Right renal pelvis (tissue), 4 donors: ENCODE measurements at regions not wholly inside any gene's neighbourhood (a gene's known extent, or its start where the extent isn't known, plus 50 kb on each side); places are given as distances from the start of the nearest gene placed in this dataset.
A peak's percentile ranks its signal among the peaks of the same experiment; 100 is the strongest.
"Not testable (repeated sequence)": the region's sequence is repeated elsewhere in the genome, so short reads cannot be mapped to it uniquely, and the experiment has no call there.

Source experiments
- DNase-seq, 4 donors: peaks; one replicate each; pipeline ENCODE4 v3.0.0-alpha.2; 2013; ENCODE audit warnings: low read depth in 4 of 4, low spot score in 3 of 4, missing footprints in 1 of 4

DNA sequence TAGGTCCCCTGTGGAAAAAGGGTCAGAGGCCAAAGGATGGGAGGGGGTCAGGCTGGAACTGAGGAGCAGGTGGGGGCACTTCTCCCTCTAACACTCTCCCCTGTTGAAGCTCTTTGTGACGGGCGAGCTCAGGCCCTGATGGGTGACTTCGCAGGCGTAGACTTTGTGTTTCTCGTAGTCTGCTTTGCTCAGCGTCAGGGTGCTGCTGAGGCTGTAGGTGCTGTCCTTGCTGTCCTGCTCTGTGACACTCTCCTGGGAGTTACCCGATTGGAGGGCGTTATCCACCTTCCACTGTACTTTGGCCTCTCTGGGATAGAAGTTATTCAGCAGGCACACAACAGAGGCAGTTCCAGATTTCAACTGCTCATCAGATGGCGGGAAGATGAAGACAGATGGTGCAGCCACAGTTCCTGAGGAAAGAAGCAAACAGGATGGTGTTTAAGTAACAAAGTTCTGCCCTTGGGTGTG, 165.8 kb downstream of the RPIA start:
- DNase-seq: no peak

DNA sequence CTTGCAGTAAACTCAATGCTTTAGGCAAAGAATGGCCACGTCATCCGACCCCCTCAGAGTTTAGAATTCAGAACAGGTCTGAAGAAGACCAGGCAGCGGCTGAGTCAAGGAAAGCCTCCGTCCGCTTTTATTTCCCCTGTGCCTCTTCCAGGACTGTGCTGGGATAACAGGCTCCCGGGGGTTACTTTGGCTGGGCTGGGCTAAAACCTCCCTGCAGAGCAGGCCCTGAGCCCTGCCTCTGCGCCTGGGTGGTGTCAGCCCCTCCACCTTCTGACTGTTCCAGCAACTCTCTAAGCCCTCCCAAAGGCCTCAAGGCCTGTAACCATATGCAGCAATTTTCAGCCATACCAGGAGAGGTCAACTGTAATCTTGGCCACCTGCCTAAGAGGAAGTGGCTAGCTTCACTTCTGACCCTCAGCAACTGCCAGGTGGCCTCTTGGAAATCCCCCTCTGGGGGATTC, 166.5 kb downstream of the RPIA start:
- DNase-seq: no peak

DNA sequence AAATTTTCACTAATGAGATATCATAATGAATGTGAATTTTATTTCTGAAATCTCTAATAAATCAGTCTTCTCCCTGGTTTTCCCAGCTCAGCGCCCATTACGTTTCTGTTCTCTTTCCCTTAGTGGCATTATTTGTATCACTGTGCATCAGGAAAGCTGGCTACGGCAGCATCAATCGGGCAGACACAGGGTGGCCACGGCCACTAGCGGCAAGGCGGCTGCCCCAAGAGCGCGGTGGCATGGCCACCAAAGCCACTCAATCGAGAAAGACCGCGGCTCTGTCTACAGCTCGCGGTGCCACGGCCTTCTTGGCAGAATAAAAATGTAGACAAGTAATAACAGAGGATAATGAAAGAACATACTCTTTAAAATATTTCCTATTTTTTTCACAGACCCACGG, 168.0 kb downstream of the RPIA start:
- no peak for DNase-seq

DNA sequence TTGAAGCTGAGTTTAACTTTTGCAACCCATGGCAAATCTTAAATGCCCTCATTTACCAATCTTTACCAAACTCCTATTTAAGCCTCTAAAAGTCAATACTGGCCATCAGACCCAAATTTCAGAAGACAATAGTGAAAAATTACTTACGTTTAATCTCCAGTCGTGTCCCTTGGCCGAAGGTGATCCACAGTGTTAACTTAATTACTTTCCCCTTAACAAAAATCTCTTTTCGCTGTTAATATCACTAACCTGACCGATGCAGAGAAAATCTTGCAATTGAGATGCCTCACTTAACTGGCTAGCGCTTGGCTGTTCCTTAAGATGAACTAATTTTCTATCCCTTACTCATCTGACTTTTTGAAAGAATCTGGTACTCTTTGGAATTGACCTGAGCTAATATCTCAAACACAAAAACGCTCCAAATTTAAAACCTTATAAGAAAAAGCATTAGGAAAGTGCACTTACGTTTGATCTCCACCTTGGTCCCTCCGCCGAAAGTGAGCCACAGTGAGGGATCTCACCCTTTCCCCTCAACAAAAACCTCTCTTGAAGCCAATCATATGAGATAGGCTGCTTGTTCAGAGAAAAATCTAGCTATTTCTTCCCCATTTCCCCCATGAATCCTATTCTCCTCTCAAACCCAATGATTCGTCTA, 169.1 kb downstream of the RPIA start:
- DNase-seq: no peak

DNA sequence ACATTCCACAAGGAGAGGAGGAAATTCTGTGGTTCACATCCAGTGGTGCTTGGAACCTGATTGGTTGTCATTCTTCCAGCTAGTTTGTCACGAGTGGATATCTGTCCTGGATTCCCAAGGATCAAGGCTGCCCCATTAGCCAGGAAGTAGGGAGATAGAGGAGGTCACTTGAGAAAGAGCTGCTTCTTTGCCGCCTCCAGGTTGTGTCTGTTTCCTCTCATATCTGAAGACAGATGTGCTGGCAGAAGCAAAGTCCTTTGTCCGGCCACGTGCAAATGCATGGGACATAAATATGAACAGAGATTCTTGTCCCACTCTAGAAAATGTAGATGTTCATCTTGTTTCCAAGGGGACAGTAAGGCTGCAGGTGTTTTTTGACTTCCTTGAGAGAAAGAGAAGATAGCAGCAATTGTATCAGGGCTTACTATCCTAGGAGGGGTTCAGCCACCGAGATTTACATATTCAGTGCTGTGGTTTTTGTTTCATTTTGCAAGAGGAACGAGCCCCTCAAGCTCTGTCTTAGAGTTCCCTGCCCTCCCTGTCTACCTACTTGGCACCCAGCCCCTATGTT, 174.4 kb downstream of the RPIA start:
- DNase-seq: no peak

DNA sequence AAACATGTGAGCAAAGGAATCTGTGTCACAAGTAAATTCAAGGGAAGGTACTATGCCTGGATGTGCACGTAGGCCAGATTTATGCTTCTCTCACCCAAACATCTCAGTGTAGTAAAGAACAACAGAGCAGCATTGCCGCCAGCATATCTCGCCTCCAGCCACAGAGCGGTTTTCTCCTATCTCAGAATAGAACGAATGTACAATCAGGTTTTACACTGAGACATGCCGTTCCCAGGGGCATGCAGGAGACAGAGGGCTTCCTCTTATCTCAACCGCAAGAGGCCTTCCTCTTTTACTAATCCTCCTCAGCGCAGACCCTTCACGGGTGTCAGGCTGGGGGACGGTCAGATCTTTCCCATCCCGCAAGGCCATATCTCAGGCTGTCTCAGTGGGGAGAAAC, 175.3 kb downstream of the RPIA start:
- no peak for DNase-seq

DNA sequence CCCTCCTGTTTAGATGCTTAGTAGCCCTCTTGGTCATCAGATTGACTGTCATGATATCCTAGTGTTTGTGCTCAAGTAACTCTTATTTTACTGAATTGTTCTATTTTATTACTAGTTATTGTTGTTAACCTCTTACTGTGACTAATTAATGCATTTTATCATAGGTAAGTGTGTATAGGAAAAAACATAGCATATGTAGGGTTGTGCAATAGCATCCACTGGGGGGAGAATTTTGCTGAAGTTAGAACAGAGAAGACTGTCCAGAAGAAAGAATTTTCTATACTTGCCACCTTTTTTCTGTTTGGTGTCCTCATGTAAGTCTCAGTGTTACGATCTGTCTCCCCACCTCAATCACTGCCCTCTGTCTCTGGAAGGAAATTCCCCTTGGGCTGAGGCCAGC, 177.4 kb downstream of the RPIA start:
- no peak for DNase-seq

DNA sequence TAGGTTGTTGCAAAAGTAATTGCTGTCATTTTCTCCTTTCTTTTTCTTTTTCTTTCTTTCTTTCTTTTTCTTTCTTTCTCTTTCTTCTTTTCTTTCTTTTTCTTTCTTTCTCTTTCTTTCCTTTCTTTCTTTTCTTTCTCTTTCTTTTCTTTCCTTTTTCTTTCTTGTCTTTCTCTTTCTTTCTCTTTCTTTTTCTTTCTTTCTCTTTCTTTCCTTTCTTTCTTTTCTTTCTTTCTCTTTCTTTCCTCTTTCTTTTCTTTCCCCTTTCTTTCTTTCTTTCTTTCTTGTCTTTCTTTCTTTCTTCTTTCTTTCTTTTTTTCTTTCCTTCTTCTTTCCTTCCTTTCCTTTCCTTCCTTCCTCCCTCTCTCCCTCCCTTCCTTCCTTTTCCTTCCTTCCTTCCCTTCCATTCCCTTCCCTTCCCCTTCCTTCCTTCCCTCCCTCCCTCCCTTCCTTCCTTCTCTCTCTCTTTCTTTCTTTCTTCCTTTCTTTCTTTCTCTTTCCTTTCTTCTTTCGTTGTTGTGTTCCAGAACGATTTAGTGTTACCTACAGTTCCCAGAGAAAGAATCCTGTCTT, 178.9 kb downstream of the RPIA start:
- no peak for DNase-seq

DNA sequence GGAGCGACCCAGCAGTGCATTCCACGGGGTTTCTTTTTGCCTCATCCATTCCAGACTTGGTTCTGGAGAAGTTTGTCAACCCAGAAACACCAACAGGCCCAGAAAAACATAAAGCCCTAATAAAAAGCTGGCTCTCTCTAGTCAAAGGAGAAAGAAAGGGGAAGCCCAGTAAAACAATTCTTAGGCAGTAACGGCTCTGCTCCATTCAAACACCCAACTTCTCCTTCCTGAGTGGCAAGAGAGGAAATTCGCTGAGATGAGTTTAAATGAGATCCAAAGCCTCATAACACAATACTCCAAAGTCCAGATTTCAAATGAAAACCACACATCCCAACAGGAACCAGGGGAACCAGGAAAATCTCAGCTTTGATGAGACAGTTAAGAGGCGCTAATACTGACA, 179.9 kb downstream of the RPIA start:
- DNase-seq: no peak

DNA sequence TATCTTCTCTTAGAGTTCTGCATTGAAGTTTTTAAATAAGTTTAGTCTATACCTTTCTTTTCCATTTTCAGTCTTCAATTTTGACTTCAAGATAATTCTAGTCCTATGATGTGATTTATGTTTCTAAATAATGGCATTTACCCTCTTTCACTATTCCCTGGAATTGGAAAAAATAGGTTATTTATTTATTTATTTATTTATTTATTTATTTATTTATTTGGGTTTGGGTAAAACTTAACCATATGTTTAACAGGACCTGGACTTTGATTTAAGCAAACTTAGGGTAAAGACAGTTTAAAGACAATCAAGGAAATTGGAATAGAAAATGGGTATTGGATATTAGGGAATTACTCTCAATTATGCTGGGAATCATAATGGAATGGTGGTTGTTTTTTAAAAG, 182.1 kb downstream of the RPIA start:
- no peak for DNase-seq

DNA sequence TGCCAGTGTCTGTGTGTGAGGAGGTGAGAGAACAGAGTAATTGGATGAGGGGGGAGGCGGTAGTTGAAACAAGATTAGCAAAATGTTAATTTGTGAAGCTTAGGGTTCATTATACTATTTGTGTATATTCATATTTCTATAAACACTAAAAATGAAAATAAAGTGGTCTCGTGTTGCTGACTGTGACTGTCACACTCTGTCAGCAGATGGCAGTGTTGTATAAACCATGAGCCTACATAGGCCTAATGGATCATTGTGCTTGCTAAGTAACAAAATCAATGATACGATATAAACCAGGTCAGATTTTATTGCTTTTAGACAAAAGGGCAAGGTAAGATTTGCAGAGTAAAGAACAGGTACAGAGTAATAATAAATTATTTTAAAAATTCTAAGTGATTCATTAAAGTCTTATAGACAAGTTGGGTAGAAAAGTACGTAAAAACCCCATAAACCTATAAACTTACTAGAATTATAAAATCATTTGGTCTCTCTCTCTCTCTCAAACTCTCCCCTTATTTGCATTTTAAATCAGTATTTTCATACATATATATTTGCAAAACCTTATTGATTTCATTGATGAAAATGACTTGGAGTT, 182.7 kb downstream of the RPIA start:
- DNase-seq: peak in 2 of 4 donors; percentile 10 to 28

DNA sequence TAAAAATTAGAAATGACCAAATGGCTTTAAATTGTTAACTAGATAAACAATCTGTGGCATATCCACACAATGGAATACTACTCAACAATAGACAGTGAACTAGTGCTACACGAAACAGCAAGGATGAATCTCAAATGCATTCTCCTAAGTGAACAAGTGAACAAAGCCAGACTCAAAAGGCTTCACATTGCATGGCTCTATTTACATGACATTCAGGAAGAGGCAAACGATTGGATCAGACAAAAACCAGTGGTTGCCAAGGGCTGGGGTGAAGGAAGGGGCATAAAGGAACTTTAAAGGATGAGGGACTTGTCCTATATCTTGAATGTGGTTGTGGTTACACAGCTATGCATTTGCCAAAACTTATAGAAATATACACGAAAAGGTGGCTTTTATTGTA, 184.3 kb downstream of the RPIA start:
- no peak for DNase-seq

DNA sequence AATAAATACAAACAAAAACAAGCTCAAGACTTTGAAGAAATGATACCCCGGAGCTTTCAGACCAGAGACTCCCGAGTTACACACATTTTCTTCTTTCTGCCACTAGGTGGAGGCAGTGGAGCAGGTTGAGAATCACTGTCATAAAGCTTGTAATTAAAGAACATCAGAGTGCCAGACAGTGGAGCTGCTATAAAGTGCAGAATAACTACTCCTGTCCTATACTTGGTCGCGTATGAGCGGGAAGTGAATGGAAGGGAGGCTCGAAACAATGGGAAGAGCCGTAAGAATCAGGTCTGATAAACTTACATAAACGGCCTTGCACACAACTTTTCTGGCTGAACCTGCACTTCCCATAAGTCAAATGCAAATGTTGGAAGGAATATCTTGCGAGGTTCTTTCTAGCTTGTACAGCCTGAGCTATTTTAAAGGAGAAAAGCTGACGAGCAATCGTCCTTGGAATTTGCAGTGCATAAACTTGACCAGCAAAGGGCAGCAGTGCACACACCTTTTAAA, 189.0 kb downstream of the RPIA start:
- peak; percentile 47 to 61 (median 54) for DNase-seq

DNA sequence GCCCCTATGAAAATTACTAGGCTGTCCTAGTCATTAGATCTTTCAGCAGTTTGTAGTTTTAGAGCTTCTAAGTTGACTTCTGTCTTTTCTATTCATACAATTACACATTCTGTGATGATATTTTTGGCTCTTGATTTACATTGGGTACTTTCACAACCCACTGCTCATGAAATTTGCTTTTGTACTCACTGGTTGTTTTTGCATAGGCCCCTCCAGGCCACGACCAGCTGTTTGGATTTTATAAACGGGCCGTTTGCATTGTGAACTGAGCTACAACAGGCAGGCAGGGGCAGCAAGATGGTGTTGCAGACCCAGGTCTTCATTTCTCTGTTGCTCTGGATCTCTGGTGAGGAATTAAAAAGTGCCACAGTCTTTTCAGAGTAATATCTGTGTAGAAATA, 193.8 kb downstream of the RPIA start:
- no peak for DNase-seq

DNA sequence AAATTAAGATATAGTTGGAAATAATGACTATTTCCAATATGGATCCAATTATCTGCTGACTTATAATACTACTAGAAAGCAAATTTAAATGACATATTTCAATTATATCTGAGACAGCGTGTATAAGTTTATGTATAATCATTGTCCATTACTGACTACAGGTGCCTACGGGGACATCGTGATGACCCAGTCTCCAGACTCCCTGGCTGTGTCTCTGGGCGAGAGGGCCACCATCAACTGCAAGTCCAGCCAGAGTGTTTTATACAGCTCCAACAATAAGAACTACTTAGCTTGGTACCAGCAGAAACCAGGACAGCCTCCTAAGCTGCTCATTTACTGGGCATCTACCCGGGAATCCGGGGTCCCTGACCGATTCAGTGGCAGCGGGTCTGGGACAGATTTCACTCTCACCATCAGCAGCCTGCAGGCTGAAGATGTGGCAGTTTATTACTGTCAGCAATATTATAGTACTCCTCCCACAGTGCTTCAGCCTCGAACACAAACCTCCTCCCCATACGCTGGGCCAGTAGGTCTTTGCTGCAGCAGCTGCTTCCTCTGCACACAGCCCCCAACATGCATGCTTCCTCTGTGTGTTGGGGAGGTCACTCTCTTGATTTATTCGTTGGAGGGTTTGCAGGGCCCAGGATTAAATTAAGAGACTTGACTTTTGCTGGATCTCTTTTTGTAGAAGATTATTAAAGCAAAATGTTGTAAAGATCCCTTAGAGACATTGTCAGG, 194.4 kb downstream of the RPIA start:
- no peak for DNase-seq

DNA sequence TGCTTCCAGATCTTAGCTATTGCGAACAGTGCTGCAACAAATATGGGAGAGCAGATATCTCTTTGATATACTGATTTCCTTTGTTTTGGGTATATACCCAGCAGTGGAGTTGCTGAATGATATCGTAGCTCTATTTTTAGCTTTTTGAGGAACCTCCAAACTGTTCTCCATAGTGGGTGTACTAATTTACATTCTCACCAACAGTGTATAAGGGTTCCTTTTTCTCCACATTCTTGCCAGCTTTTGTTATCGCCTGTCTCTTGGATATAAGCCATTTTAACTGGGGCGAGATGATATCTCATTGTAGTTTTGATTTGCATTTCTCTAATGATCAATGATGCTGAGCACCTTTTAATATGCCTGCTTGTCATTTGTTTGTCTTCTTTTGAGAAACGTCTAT, 196.0 kb downstream of the RPIA start:
- not testable (repeated sequence) for DNase-seq

DNA sequence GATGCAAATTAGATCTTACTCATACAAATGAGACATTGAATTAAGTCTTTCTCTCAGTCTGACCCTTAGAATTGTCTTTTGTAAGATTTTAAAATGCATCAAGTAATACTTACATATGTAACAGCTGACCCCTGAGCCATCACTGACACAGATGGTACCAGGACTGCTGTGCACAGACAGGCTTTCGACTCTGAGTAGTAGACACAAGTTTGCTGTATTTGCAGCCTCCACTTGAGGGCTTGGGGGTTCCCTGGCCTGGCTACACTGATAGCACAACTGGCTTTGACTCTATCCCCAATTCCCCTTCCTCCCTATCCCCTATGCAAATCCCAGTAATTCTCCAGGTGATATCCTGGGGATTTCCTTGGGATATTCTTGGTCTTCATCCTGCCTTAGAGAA, 200.7 kb downstream of the RPIA start:
- no peak for DNase-seq

DNA sequence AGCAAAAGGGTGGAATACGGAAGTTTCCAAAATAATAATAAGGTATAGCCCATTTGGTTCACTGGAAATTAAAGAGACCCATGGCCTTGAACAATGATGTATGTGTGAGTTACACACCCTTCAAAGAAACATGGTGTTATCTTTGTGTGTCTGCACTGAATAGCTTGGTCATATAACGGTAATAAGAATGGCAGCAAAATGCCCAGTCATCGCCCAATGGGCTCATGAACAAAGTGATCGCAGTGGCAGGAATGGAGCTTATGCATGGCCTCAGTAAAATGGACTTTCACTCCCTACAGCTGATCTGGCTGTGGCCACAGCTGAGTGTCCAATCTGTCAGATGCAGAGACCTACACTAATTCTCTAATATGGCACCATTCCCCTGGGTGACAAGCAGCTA, 201.3 kb downstream of the RPIA start:
- no peak for DNase-seq

DNA sequence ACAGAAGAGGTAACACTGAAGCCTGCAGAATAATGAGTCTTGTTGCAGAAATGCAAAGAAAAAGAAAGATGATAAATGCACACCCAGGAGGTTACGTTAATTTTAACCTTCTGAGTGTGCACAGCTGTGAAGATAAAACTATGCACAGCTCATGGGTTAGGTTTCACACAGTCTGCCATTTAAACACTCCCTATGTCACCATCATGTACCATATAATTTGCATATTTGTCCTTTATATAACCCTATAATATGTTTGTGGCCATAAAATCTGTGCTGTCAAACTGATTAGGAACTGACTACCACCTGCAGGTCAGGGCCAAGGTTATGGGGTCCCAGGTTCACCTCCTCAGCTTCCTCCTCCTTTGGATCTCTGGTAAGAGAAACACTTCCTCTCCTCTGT, 205.5 kb downstream of the RPIA start:
- DNase-seq: no peak

DNA sequence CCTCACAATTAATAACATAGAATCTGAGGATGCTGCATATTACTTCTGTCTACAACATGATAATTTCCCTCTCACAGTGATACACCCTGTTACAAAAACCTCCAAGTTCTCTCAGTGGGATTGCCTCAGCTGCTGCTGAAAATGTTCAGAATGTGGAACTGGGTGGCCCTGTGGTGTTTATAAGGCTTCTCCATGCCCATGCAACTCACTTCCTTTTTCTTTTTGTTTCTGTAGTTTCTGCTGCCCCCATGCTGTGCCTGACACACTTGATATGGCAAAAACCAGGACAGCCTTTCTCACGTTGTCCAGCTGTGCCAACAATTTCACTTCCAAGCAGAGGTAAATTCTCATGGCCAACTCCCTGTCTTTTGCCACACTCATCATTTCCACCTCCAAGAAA, 206.2 kb downstream of the RPIA start:
- DNase-seq: no peak

DNA sequence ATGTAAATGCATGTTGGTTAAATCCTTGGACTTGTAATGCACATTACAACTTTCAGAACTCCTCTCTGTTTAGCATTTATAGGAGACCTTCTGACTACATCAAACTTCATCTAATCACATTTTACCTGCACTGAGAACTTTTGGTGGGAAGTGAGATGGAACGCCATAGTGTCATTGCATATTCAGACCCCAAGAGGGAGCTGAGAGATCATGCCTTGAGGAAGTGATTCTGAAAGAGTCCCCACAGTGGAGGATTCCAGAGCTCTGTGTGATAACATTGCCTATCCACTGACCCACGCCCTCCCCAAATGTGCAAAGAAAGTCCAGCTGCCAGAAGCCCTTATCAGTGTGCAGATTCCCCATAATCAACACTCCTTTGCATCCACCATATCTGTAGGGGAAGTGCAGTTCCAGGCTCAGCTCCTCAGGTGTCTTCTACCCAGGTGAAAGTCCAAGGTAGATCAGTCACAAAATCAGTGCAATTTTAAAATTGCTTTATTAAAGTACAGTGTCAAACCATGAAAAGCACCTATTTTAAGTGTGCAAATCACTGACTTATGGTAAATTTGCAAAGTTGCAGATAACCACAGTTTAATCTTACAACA, 212.4 kb downstream of the RPIA start:
- peak in 2 of 4 donors; percentile 7 to 10 for DNase-seq
